Hepatocyte (in vitro differentiated cells): ENCODE measurements at regions not wholly inside any gene's neighbourhood (a gene's known extent, or its start where the extent isn't known, plus 50 kb on each side); places are given as distances from the start of the nearest gene placed in this dataset.
"Not testable (repeated sequence)": the region's sequence is repeated elsewhere in the genome, so short reads cannot be mapped to it uniquely, and the experiment has no call there.

ENCODE experiments used
- DNase-seq: peaks from one replicate; pipeline ENCODE4 v3.0.0-alpha.2; 2016; ENCODE audit warnings: low spot score
- H2AFZ ChIP-seq: fragments of 200-600 bp; sonication (generic); 2 replicates; pipeline ENCODE4 v1.6.0; 2016; ENCODE audit warnings: antibody characterized with exemption, mild to moderate bottlenecking
- H3K27ac ChIP-seq: fragments of 200-600 bp; sonication (generic); 2 replicates; pipeline ENCODE4 v1.5.1; 2016; ENCODE audit warnings: mild to moderate bottlenecking
- H3K27me3 ChIP-seq: fragments of 200-600 bp; sonication (generic); 2 replicates; pipeline ENCODE4 v1.6.1; 2016
- H3K36me3 ChIP-seq: fragments of 200-600 bp; sonication (generic); replicated peaks from 2 replicates; pipeline ENCODE4 v1.5.1; 2016; ENCODE audit warnings: low read depth; ENCODE audit not compliant: insufficient read depth
- H3K4me1 ChIP-seq: fragments of 200-600 bp; sonication (generic); 2 replicates; pipeline ENCODE4 v1.5.1; 2016; ENCODE audit warnings: mild to moderate bottlenecking, moderate library complexity; ENCODE audit not compliant: insufficient read depth
- H3K4me2 ChIP-seq: fragments of 200-600 bp; sonication (generic); 2 replicates; pipeline ENCODE4 v1.6.0; 2016
- H3K4me3 ChIP-seq: fragments of 200-600 bp; sonication (generic); 2 replicates; pipeline ENCODE4 v1.5.1; 2016; ENCODE audit warnings: mild to moderate bottlenecking
- H3K79me2 ChIP-seq: fragments of 200-600 bp; sonication (generic); 2 replicates; pipeline ENCODE4 v1.6.0; 2017; ENCODE audit warnings: mild to moderate bottlenecking
- H3K9me2 ChIP-seq: fragments of 200-600 bp; sonication (generic); replicated peaks from 2 replicates; pipeline ENCODE4 v1.6.0; 2017; ENCODE audit warnings: mild to moderate bottlenecking; ENCODE audit not compliant: insufficient read depth
- H3K9me3 ChIP-seq: fragments of 200-600 bp; sonication (generic); 2 replicates; pipeline ENCODE4 v1.5.1; 2016; ENCODE audit warnings: low read depth, mild to moderate bottlenecking
- H4K20me1 ChIP-seq: fragments of 200-600 bp; sonication (generic); 2 replicates; pipeline ENCODE4 v1.6.0; 2016; ENCODE audit warnings: mild to moderate bottlenecking; ENCODE audit not compliant: insufficient read depth, poor library complexity, severe bottlenecking
- CTCF ChIP-seq: fragments of 200-600 bp; sonication (generic); IDR thresholded peaks from 2 replicates; pipeline ENCODE4 v1.5.1; 2016; ENCODE audit warnings: antibody characterized with exemption, mild to moderate bottlenecking; ENCODE audit not compliant: poor library complexity
- EZH2 ChIP-seq: fragments of 200-600 bp; sonication (generic); IDR thresholded peaks from 2 replicates; pipeline ENCODE4 v1.6.1; 2016; ENCODE audit warnings: antibody characterized with exemption, mild to moderate bottlenecking, borderline replicate concordance
- EZH2phosphoT487 ChIP-seq: fragments of 200-600 bp; sonication (generic); IDR thresholded peaks from one replicate; pipeline ENCODE4 v1.6.1; 2018; ENCODE audit warnings: antibody characterized with exemption, mild to moderate bottlenecking, low read depth, moderate library complexity; ENCODE audit not compliant: unreplicated experiment, severe bottlenecking
- WGBS: methylation state at CpG from one replicate; pipeline ENCODE4 v1.1.6; 2016; ENCODE audit warnings: low lambda C conversion rate; ENCODE audit errors: missing lambda C conversion rate; 5-methylcytosine and 5-hydroxymethylcytosine counted together

GRCh38 chr9:117936185-117937130, 232.3 kb downstream of the TLR4 start:
- Histone ChIP-seq H3K27ac (no peak overlapping the region), H3K27me3 (no peaks in the 10 kb centered on the region), H3K9me3 (no peaks in the 10 kb centered on the region), H3K4me3 (no peak overlapping the region), H3K36me3 (no peaks in the 10 kb centered on the region), H3K4me1 (no peaks in the 10 kb centered on the region), H4K20me1 (no peaks in the 10 kb centered on the region), H2AFZ (no peak overlapping the region), H3K9me2 (no peaks in the 10 kb centered on the region), H3K4me2 (no peak overlapping the region), H3K79me2 (no peaks in the 10 kb centered on the region)
- DNase-seq: no peak
- 53% methylated on average over 5 of the region's 5 CpGs for WGBS
- TF ChIP-seq CTCF (no peak), EZH2phosphoT487 (no peak), EZH2 (no peak)

GRCh38 chr9:117938086-117938485, 233.9 kb downstream of the TLR4 start:
- WGBS: 72% methylated on average over 2 of the region's 2 CpGs
- H3K4me1 ChIP-seq: no peaks in the 10 kb centered on the region

GRCh38 chr9:117938896-117939295, 234.7 kb downstream of the TLR4 start:
- no peaks in the 10 kb centered on the region for H3K9me2 ChIP-seq
- TF ChIP-seq EZH2 (no peak), EZH2phosphoT487 (no peak), CTCF (no peak)
- no peaks in the 10 kb centered on the region for H3K9me3 ChIP-seq
- no peak overlapping the region for H3K4me2 ChIP-seq
- no peaks in the 10 kb centered on the region for H3K36me3 ChIP-seq
- no peak overlapping the region for H3K4me3 ChIP-seq
- H2AFZ ChIP-seq: no peak overlapping the region
- no peaks in the 10 kb centered on the region for H4K20me1 ChIP-seq
- WGBS: 92% methylated on average over 4 of the region's 4 CpGs
- H3K27ac ChIP-seq: no peak overlapping the region
- no peaks in the 10 kb centered on the region for H3K79me2 ChIP-seq
- H3K4me1 ChIP-seq: no peaks in the 10 kb centered on the region
- H3K27me3 ChIP-seq: no peaks in the 10 kb centered on the region
- DNase-seq: no peak

More at GRCh38 chr9:117938086-117938485, 233.9 kb downstream of the TLR4 start:
- H3K4me2 ChIP-seq: no peak overlapping the region
- H3K4me3 ChIP-seq: no peak overlapping the region
- DNase-seq: no peak
- TF ChIP-seq EZH2 (no peak), CTCF (no peak), EZH2phosphoT487 (no peak)
- no peak overlapping the region for H3K27ac ChIP-seq
- H3K79me2 ChIP-seq: no peaks in the 10 kb centered on the region
- no peaks in the 10 kb centered on the region for H3K9me2 ChIP-seq
- no peaks in the 10 kb centered on the region for H4K20me1 ChIP-seq
- H3K36me3 ChIP-seq: no peaks in the 10 kb centered on the region
- no peaks in the 10 kb centered on the region for H3K9me3 ChIP-seq
- H3K27me3 ChIP-seq: no peaks in the 10 kb centered on the region
- no peak overlapping the region for H2AFZ ChIP-seq

- not testable (repeated sequence) for DNase-seq, H3K27me3 ChIP-seq, H3K4me1 ChIP-seq, H3K4me3 ChIP-seq, H2AFZ ChIP-seq, H3K9me2 ChIP-seq, H3K27ac ChIP-seq, H4K20me1 ChIP-seq, H3K36me3 ChIP-seq, H3K4me2 ChIP-seq, H3K9me3 ChIP-seq, H3K79me2 ChIP-seq
- WGBS: 60% methylated on average over 3 of the region's 3 CpGs
Observed at GRCh38 chr9:117944750-117945149, 240.5 kb downstream of the TLR4 start.
